ENCODE measurements at regions not wholly inside any gene's neighbourhood (a gene's known extent, or its start where the extent isn't known, plus 50 kb on each side); places are given as distances from the start of the nearest gene placed in this dataset.

DNA sequence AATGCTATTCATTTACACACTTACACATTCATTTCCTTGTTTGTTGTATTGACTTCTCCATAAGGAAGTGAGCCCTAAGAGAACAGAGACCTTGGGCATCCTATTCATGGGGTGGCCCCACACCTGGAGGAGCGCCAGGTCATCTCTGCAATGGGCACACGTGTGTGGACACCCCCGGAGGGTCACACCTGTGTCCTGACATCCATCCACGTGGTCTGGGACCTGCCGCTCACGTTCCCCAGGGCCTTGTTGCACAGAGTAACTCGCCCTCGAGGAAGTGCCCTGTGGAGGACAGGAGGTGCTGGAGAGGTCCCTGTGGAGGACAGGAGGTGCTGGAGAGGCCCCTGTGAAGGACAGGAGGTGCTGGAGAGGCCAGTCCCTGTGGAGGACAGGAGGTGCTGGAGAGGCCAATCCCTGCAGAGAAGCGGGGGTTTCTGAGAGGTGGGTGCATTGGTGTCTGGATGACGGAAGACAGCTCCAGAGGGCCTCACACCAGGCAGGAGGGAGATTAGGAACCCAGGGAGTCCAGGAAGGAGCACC is 73.2 kb upstream of the GPC1 start:
- ATAC-seq (no peak), DNase-seq (no peak)
- CTCF ChIA-PET: no interaction called here
- no peak overlapping the region for H3K9ac ChIP-seq (ENCODE audit: low read length)
- BruUV-seq (replicated peaks): no TSS peak
- H3K27me3 ChIP-seq (ENCODE audit: low read length): no peaks in the 10 kb centered on the region
- TF ChIP-seq, protein P1, sequence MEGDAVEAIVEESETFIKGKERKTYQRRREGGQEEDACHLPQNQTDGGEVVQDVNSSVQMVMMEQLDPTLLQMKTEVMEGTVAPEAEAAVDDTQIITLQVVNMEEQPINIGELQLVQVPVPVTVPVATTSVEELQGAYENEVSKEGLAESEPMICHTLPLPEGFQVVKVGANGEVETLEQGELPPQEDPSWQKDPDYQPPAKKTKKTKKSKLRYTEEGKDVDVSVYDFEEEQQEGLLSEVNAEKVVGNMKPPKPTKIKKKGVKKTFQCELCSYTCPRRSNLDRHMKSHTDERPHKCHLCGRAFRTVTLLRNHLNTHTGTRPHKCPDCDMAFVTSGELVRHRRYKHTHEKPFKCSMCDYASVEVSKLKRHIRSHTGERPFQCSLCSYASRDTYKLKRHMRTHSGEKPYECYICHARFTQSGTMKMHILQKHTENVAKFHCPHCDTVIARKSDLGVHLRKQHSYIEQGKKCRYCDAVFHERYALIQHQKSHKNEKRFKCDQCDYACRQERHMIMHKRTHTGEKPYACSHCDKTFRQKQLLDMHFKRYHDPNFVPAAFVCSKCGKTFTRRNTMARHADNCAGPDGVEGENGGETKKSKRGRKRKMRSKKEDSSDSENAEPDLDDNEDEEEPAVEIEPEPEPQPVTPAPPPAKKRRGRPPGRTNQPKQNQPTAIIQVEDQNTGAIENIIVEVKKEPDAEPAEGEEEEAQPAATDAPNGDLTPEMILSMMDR (conservative IDR thresholded peaks at IDR 0.05; ENCODE audit: low read depth, low read length): no peak
- TF ChIP-seq EZH2 (IDR thresholded peaks at IDR 0.05; ENCODE audit: low read length, unreplicated experiment): no peak
- no peak for TF ChIP-seq EZH2phosphoT487 (IDR thresholded peaks at IDR 0.05; ENCODE audit: borderline replicate concordance, low read length)
- no peak overlapping the region for H3K4me2 ChIP-seq (ENCODE audit: low read length)
- intact Hi-C loops (cut with micrococcal nuclease): no loop called here
- no peak overlapping the region for H3K4me3 ChIP-seq (ENCODE audit: low read length)
- no peak overlapping the region for H3K27ac ChIP-seq (ENCODE audit: low read length)
- H3K79me2 ChIP-seq (ENCODE audit: low read length): no peaks in the 10 kb centered on the region
- H3F3A ChIP-seq (ENCODE audit: low read length, unreplicated experiment): no peaks in the 10 kb centered on the region
- H4K20me1 ChIP-seq (ENCODE audit: low read length): no peaks in the 10 kb centered on the region
- POLR2A ChIA-PET (ENCODE audit: unreplicated experiment): no interaction called here
- H2AFZ ChIP-seq (ENCODE audit: low read length): no peak overlapping the region
- no peaks in the 10 kb centered on the region for H3K36me3 ChIP-seq (ENCODE audit: low read depth, low read length)
- peaks cover 11% of the 10 kb centered on the region; the same call in 1 of the 2 replicates for H3K9me3 ChIP-seq (ENCODE audit: low read length)
- H3K4me1 ChIP-seq (ENCODE audit: insufficient read depth, low read length): no peaks in the 10 kb centered on the region
- H3K9me2 ChIP-seq (replicated peaks; ENCODE audit: low read length): no peaks in the 10 kb centered on the region

DNA sequence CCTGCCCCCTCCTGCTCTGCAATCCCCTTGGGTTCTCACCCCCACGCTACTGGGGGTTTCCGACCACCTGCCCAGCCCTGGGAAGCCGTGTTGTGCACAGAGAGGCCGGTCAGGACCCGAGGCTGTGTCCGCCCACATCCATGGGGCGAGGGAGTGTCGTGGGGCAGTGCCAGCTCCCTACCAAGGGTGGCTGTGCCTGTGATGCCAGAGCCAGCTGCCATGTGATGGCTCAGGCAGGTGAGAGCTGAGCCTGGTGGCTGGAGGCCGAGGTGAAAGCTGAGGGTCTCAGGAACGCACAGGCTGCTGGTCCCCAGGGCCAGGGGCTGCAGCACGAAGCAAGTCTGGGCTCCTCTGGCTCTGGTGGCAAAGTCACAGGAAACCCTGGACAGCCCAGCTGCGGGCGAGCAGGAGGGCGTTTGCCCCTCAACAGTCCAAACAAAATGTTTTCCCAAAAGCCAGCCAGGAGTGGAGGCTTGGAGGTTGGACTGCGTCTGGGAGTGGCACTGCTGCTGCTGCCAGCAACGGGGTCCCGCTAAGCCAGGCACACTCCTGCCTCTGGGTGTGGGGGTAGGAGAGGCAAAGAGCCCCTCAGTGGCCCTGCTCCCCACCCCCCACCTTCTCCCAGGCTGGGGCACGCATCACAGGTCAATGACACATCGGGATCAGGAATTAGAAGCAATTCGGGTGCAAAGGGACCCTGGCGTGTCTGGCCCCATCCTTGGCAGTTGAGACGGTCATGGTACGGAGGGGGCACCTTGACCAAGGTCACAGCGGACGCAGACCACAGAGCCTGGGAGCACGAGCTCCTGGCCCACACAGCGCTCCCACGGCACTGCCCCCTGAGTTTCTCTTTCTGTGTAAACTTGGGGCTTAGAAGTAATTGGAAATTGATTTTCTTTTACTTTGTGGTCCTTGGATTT is 72.4 kb upstream of the GPC1 start:
- Histone ChIP-seq H3K4me1 (ENCODE audit: insufficient read depth, low read length) (no peaks in the 10 kb centered on the region), H3K9me3 (ENCODE audit: low read length) (peaks cover 11% of the 10 kb centered on the region; the same call in 1 of the 2 replicates), H3K27me3 (ENCODE audit: low read length) (no peaks in the 10 kb centered on the region), H2AFZ (ENCODE audit: low read length) (no peak overlapping the region), H3K9ac (ENCODE audit: low read length) (no peak overlapping the region), H3K27ac (ENCODE audit: low read length) (no peak overlapping the region), H3F3A (ENCODE audit: low read length, unreplicated experiment) (no peaks in the 10 kb centered on the region), H3K9me2 (replicated peaks; ENCODE audit: low read length) (no peaks in the 10 kb centered on the region), H3K79me2 (ENCODE audit: low read length) (no peaks in the 10 kb centered on the region), H3K4me3 (ENCODE audit: low read length) (no peak overlapping the region), H3K36me3 (ENCODE audit: low read depth, low read length) (no peaks in the 10 kb centered on the region), H3K4me2 (ENCODE audit: low read length) (no peak overlapping the region), H4K20me1 (ENCODE audit: low read length) (no peaks in the 10 kb centered on the region)
- POLR2A ChIA-PET (ENCODE audit: unreplicated experiment): no interaction called here
- no TSS peak for BruUV-seq (replicated peaks)
- no peak for DNase-seq
- CTCF ChIA-PET: no interaction called here
- no peak for TF ChIP-seq EZH2 (IDR thresholded peaks at IDR 0.05; ENCODE audit: low read length, unreplicated experiment)
- ATAC-seq: no peak
- intact Hi-C loops (cut with micrococcal nuclease): no loop called here

DNA sequence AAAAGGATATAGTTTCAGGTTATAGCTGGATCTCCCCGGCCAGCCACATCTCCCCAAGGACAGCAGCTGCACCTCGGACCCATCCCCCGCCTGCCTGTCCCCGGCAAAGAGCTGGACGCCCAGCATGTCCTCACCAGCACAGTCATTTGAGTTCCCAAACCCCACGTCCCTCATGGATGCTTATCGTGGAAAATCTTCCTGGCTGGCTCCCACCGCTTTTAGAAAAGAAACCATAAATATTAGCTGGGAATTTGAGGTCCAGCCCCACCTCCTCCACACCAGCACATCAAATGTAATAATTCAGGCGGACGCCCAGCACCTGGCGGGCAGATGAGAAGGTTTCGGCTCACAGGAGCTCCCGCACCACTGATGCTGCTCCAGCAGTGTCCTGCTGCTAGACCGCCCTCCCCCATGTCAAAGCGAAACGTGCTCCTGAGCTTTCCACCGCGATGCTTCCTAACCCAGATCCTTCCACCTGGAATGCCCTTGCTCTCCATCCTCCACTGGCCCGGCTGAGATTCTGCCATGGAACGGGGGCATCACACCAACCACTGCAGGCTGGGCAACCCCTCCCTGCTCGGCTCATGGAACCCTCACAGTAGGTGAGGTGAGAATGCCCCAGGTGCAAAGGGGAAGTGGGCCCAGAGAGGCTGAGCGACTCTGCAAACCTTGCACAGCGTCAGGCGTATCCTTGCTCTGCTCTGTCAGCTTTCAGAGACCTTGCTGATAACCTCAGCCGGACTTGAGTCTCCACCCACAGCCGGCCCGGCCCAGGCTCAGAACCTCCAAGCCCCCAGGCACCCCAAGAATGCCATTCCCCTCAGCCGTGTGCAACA is 71.5 kb upstream of the GPC1 start:
- ATAC-seq: no peak
- no peak overlapping the region for H2AFZ ChIP-seq (ENCODE audit: low read length)
- no peaks in the 10 kb centered on the region for H3F3A ChIP-seq (ENCODE audit: low read length, unreplicated experiment)
- H3K27me3 ChIP-seq (ENCODE audit: low read length): no peaks in the 10 kb centered on the region
- ChIA-PET POLR2A (ENCODE audit: unreplicated experiment) (interaction anchor here (0.6 kb wide), 1 partner anchor 213 kb away, joined by 4 read pairs; no protein-coding TSS in a partner anchor), CTCF (no interaction called here)
- TF ChIP-seq EZH2 (IDR thresholded peaks at IDR 0.05; ENCODE audit: low read length, unreplicated experiment) (no peak), EZH2phosphoT487 (IDR thresholded peaks at IDR 0.05; ENCODE audit: borderline replicate concordance, low read length) (no peak)
- TF ChIP-seq, protein P1 (conservative IDR thresholded peaks at IDR 0.05; ENCODE audit: low read depth, low read length): no peak
- H3K9me2 ChIP-seq (replicated peaks; ENCODE audit: low read length): no peaks in the 10 kb centered on the region
- H3K36me3 ChIP-seq (ENCODE audit: low read depth, low read length): no peaks in the 10 kb centered on the region
- H3K79me2 ChIP-seq (ENCODE audit: low read length): no peaks in the 10 kb centered on the region
- H3K9me3 ChIP-seq (ENCODE audit: low read length): peaks cover 11% of the 10 kb centered on the region; the same call in 1 of the 2 replicates
- H3K9ac ChIP-seq (ENCODE audit: low read length): no peak overlapping the region
- no TSS peak for BruUV-seq (replicated peaks)
- DNase-seq: no peak
- H3K4me2 ChIP-seq (ENCODE audit: low read length): no peak overlapping the region
- no peak overlapping the region for H3K27ac ChIP-seq (ENCODE audit: low read length)
- no peaks in the 10 kb centered on the region for H4K20me1 ChIP-seq (ENCODE audit: low read length)
- no peak overlapping the region for H3K4me3 ChIP-seq (ENCODE audit: low read length)
- H3K4me1 ChIP-seq (ENCODE audit: insufficient read depth, low read length): no peaks in the 10 kb centered on the region
- intact Hi-C loops (cut with micrococcal nuclease): no loop called here
